HG02678 (cell line): ENCODE measurements at regions not wholly inside any gene's neighbourhood (a gene's known extent, or its start where the extent isn't known, plus 50 kb on each side); places are given as distances from the start of the nearest gene placed in this dataset.
"Not testable (repeated sequence)": the region's sequence is repeated elsewhere in the genome, so short reads cannot be mapped to it uniquely, and the experiment has no call there.

ENCODE experiments used
- ATAC-seq: cut with Tn5 transposase; IDR thresholded peaks from one replicate; pipeline ENCODE4 v1.9.1; 2021; ENCODE audit warnings: mild to moderate bottlenecking, moderate library complexity; ENCODE audit not compliant: unreplicated experiment

- no peak for ATAC-seq
Measured at GRCh38 chr1:168421399-168422004, 122.3 kb downstream of the XCL2 start.

GRCh38 chr1:168420177-168420576, 123.6 kb downstream of the XCL2 start:
- ATAC-seq = no peak

GRCh38 chr1:168419736-168420135, 124.1 kb downstream of the XCL2 start:
- no peak for ATAC-seq

GRCh38 chr1:168416220-168416619, 127.6 kb downstream of the XCL2 start:
- no peak for ATAC-seq

GRCh38 chr1:168414914-168415313, 128.9 kb downstream of the XCL2 start:
- ATAC-seq = no peak

GRCh38 chr1:168410464-168410863, 129.8 kb downstream of the TBX19 start:
- ATAC-seq = no peak

- ATAC-seq = peak; percentile 45
Measured at GRCh38 chr1:168408884-168409283, 128.2 kb downstream of the TBX19 start.

DNA sequence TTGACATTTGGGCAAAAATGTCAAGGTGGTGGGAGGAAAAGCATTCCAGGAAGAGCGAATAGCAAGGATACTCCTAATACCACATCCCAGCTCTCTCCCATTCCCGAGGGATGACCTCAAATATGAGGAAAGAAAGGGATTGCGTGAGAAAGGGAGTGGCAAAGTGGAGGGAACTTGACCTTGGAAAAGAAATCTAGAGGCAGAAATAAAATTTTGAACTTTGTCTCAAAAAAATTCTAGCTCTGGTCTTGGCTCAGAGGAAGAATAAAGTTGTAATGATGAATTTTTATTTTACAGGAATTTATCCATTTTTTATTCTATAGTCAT, 127.8 kb downstream of the TBX19 start:
- no peak for ATAC-seq

DNA sequence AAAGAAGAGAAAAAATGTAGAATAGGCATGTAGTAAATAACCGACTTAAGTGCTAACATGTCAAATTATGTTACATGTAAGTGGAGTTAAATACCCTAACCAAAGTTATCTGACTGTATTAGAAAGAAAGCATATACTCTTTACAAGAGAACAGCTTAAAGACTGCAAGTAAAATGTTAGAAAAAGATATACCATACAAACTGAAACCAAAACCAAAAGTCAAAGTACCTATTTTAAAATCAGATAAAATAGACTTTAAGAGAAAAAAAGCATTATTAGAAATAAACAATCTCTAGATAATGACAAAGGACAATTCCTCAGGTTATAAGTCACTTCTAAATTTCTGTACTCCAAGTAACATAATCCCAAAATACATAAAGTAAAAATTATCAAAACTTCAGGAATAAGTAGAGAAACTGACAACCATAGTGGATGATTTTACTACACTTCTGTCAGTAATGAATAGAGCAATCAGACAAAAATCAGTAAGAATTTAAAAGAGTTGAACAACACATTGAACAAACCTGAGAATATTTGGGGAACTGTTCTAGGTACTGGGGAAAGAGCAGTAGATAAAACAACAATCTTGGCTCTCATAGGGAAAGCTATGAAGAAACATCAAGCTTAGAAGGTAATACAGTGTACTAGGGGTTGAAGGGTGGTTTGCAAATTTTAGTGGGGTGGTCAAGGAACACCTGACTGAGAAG, 127.3 kb downstream of the TBX19 start:
- no peak for ATAC-seq

DNA sequence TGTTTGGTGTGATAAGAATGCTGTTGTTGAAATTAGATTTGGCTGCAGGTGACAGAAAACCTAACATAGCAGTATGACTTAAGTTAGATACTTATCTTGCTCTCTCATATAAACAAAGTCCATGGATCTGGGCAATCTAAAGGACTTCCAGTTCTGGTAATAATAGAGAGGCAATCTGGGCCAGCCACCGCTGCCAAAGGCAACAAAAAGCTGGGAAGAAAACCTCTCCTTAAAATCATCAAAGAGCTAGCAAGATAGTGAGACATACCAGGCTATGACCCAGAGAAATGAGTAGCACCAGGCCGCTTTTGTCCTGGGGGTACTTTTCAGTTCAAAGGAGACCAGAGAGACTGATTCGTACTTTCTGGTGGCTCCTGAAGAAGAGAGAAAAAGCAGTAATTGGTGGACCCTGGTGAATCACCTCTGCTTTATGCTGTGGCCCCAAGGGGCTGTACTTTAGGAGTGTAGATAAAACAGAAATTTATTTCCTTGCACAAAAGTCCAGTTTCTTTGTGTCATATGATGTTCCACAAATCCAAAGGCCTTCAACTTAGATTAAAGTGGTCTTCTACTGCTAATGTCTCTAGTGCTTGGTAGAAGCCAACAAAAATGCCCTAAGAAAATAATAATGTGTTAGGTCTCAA, 125.4 kb downstream of the TBX19 start:
- no peak for ATAC-seq

DNA sequence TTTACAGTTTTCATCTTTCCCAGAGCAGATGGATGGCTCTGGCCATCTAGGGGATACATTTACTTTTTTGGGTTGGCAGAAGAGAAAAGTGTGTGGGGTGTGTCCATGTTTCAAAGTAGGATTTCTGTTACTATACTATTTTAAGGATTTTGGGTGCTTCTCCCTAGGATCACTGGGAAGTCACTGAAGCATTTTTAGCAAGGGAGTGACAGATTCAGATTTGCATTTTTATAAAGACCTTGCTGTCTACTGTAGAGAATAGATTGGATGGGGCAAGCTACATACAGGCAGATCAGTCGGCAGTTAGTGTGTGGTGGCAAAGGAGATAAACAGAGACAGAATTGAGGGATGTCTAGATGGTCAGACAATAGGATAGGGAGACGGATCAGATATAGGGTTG, 122.5 kb downstream of the TBX19 start:
- no peak for ATAC-seq

DNA sequence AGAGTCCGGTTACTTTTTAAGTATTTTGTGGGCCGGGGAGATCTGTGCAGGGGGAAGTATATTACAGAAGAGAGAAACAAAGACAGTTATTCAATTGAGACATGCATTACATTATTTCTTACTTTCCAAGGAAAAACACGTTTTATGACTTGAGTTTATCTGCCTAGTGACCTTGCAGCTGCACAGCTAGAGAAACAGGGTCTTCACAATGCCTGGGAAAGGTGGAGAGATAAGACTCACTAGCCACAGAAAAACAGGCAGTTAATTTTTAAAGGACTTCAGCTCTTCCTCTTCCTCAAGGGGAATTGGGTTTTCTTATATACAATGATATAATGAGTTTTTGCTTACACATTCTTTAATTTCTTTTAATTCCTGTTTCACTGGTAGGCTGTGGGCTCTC, 121.8 kb downstream of the TBX19 start:
- ATAC-seq = not testable (repeated sequence)

DNA sequence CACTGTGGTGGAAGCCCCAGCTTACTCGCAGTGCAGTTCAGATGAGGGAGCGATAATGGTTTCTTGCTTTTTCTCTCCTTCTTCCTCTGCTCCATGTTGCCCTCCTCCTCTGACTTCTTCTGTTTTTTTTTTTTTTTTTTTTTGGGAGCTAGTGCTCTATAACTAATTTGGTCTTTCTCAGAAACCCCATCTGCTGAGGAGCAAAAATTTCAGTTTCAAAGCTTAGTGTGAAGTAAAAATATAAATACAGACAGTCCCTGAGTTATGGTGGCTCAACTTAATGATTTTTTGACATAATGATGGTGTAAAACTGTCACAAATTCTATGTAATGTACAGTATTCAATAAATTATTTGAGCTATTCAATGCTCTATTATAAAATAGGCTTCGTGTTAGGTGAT, 120.7 kb downstream of the TBX19 start:
- ATAC-seq = no peak

GRCh38 chr1:168400139-168400538, 119.5 kb downstream of the TBX19 start:
- no peak for ATAC-seq

DNA sequence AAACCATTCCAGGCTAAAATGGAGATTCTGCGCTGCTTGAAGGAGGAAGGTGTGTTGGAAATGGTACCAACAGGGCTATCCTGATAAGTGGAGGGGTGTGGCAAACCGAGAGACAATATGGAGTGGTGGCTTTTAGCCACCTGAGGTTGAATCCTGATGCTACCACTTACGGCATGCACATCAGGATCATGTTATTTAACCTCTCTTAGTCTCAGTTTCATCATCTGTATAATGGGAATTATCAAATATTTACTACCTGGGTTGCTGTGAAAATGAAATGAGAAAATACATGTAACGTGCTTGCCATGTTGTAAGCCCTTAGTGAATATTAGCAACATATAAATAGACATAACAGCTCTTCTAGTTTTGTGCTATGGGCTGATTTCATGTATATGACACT, 117.1 kb downstream of the TBX19 start:
- ATAC-seq = no peak

GRCh38 chr1:168396940-168397684, 116.4 kb downstream of the TBX19 start:
- no peak for ATAC-seq

DNA sequence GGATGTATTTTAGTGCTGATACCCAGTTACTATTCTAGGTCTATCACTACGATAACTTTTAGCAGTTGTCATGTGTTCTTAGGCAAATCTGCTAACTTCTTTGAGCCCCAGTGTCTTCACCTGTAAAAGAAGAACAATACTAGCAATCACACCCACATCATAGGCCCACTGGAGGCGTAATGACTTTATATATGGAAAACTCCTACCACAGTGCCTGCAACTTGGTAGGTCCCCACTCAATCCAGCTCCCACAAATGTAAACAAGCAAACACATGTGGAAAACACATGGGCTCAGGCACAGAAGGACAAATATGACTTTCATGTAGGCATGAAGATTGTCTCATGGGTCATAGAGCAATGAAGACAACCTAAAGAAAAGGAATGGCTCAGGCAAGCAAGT, 115.8 kb downstream of the TBX19 start:
- no peak for ATAC-seq

- ATAC-seq = no peak
Measured at GRCh38 chr1:168394858-168395257, 114.2 kb downstream of the TBX19 start.

GRCh38 chr1:168392958-168393549, 112.4 kb downstream of the TBX19 start:
- no peak for ATAC-seq

DNA sequence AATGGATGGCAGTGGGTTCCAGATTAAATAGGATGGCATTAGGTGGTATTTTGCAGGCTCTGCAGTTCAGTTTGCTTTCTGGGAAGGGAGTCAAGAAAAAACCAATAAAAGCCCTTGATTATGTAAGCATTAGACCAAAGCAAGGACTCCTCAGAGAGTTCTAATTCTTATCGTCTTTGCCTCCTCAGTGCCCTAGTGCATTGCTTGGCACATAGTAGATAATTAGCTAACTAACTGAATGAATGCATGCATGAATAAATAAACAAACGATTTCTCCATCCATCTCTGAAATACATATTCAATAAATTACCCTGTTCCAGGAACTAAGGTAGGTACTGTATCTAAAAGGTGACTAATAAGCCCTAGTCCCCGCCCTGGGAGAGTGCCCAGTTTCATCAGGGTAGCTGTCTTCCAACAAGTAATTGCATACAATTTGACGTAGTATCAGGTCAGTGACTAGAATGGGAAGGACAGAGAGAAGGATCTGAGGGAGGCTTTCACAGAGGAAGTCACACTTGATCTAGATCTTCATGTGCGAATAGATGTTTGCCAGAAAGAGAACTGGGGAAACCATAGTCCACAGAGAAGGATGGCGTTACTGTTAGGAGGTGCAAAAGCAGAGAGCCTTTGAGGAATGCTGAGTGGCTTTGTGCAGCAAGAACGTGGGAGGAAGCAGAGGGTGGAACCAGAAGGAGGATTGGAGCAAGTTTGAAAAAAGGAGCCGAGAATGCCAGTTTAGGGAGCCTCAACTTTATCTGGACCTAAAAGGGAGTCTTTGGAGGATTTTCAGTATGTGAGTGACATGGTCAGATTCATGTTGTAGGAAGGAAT, 111.4 kb downstream of the TBX19 start:
- ATAC-seq = no peak

GRCh38 chr1:168390271-168390670, 109.6 kb downstream of the TBX19 start:
- ATAC-seq = no peak
